NCI-H187 treated with DMSO at 0.1 percent for 48 hours (cell line): ENCODE measurements at regions not wholly inside any gene's neighbourhood (a gene's known extent, or its start where the extent isn't known, plus 50 kb on each side); places are given as distances from the start of the nearest gene placed in this dataset.

Experiments used
- DNase-seq: peaks from one replicate; lab custom pipeline; 2025; lab: John Stamatoyannopoulos, UW

DNA sequence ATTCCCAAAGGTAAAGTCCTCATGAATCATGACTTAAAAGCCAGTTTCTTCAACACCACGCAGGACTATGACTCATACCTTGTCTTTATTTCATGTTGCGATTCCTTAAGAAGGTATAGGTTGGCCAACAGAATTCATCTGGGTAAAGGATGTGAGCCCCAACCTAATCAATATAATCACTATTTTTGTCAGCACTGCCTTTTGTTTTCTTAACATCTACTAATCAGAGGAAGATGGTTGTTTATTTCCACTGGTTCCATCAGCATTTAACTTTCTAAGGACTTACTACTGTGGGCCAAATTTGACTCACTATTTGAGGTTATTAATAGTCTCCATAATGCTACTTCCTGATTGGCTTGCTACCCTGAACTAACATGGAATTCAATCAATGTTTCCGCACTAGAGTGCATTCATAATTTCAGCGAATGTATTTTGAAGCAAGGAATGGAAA, 78.6 kb downstream of the SCG2 start:
- DNase-seq = no peak

- no peak for DNase-seq
Measured at GRCh38 chr2:223524066-223524465, 78.1 kb downstream of the SCG2 start.

- DNase-seq = no peak
Measured at GRCh38 chr2:223526106-223526505, 76.1 kb downstream of the SCG2 start.

- DNase-seq = no peak
Measured at GRCh38 chr2:223528036-223528435, 74.1 kb downstream of the SCG2 start.

DNA sequence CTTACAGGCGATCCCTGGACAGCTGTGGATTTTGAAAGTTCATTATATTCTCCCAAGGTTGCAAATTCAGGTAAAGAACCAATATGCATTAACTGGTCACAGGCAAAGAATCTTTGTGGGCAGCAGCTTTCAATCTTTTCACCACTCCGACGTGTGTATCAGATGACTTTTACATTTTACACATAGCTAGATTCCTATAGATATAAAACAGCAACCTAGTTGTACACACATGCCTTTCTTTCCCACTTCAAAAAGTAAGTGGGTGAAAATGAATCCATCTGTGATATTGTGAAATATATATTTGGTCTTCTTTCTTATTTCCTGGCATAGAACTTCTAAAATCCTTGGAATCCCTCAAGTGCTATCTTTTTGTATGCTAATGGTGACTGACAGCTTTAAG, 72.5 kb downstream of the SCG2 start:
- DNase-seq = no peak

DNA sequence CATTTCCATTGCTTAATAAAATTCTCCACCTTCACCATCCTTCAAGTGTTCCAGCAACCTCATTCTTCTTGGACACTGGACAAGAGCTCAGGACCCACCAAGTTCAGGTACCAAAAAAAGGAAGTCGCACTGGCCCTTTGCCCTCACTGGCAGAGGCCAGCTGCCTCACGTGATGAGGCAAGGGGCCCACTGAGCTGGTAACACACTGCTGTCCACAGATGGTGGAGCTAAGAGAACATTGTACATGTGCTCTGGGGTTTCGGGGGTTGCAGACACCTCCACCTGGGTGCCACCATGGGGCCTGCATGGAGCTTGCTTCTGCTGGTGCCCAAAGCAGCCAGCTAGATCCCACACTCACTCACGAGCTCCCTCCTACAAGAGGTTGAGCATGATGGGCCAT, 71.3 kb downstream of the SCG2 start:
- DNase-seq = no peak

- DNase-seq = no peak
Measured at GRCh38 chr2:223532161-223532560, 70.0 kb downstream of the SCG2 start.

DNA sequence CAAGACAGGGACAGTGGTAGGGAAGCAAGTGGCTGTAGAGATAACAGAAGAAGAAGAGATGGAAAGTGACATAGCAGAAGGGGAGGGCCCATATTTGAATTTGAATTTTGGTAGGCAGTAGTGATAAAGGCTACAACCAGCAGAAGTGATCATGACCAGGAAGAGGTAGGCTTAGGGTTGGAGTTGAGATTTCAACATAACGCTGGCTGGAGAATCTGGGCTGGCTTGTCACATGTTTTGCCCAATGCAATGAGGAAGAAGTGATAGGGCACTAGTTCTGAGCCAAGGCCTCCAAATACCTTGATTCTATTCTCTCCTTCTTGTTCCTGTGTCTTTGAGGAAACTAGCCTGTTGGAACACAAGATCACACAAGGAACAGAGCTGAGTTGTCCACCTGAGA, 69.4 kb downstream of the SCG2 start:
- no peak for DNase-seq

DNA sequence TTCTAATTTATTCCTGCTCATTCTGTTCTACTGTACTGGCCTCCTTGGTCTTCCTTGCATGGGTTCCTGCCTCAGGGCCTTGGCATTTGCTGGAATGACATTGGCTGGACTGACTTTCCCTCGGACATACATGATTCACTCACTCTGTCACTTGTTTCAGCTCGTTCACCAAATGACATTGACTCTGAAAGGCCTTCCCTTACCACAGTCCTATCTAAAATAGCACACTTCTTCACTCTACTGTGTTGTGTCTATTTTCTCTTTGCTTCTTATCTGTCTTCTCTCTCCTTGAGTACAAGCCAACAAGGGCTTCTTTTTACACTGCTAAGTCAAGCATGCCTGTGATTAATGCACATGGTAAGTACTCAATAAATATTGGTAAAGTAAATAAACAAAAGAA, 65.6 kb downstream of the SCG2 start:
- no peak for DNase-seq

DNA sequence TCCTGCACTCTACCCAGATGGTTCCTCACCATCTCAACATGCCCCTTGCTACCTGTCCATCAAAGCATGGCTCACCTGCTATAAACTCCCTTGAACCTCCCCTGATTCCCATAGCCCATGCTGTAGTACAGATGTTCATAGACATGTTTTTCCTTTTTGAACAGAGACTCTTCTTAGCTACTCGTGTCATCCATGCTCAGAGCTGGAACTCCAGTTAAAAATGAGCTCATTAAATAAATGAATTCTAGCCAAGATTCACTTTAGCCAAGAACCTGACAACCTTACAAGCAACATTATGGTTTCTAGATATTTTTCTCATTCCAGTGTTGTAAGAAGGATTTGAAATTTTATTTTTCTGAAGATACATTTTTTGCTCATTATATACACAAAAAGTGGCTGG, 65.0 kb downstream of the SCG2 start:
- DNase-seq = no peak

DNA sequence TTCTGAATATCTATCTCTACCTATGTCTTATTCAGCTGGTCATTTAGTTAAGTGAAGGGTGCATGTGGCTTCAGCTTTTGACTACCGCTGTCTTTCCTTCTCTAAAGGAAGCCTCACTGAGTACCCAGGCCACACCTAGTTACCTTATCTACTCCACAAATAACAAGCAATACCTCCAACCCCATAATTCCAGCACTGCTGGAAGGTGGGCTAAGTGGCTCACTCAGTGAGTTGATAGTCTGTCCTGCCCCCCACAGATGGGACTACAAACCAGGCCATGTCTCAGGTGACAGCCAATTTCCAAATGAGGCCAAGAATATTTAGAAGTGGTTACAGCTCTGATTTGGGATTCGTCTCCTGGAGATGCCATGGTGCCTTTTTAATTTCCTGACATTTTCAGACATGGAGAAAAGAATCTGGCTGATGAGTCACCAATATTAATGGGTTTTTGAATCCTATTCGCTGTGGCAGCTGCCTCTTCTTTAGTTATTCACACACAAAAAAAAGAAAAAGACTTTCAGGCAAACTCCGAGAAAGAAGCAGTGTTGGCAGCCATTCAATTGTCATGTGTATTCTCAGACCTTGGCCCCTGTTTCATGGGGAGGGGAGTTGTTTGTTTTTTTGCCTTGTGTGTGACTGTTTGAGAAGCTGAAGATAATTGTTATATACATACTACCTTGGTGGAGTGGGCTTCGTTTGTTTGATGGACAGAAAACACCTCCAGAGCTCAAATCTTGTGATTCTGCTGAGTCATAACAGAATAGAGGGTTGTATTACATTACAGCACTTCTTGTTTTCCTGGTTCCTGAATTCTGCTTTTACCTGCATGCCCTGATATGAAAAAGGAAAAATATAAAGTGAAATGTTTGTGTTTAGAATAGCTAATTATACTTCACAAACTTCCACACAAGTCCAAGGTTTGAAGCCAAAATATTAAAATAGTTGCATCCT, 64.2 kb downstream of the SCG2 start:
- DNase-seq = no peak

DNA sequence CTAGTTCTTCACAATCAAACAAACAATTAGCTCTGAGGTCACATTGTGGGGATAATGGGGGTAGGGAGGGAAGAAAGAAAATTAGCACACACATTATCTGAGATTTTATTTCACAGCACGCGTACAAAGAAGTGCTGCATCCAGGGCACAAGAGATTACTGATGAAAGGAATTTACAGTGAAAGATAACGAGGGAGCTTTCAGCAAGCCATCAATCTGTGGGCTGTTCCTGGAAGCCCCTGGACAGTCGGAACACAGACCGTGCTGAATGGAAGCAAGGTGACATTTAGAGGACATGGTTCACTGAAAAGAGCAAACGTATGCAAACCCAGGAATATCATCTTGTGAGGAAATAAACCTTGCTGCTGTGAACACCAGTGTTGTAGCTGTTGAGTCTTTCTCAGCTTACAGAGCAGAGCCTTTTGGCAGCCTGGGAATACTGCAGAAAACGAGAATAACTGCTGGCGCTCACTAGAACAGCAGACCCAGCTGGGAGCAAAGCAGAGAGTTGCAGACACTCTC, 63.2 kb downstream of the SCG2 start:
- no peak for DNase-seq

DNA sequence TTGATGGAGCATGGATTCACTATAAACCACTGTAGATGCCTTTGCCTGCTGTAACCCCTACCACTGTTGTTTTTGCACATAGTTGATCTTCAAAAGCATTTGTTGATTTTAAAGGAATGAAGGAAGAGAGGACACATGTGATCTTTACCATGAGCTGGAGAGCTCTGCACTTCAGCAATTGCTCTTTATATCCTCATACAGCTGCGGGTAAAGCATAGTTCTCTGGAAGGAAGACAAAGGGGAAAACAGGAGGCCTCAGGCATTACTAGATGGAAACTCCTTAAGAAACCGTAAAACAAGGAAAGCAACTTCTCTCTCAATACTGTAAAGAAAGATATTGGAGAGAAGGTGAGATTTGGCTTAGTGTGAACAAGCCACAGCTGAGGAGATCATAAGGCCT, 60.6 kb downstream of the SCG2 start:
- no peak for DNase-seq

DNA sequence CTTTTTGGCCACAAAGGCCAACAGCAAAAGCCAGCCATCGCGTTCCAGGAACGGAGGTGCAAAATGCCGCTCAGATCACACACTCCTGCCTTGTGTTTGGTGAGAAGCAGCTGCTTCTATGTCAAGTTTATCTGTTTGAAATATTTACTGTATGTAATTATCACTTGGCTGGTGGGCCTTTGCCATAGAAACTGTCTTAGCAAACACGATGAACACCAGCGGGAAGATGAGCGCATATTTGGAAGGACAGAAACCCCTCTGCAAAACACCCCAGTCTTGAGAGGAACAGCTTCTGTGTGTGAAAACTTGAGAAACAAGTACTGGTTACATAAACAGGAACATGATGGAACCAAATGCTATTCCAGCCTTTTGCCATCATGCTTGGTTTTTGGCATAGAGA, 59.7 kb downstream of the SCG2 start:
- DNase-seq = no peak

- DNase-seq = no peak
Measured at GRCh38 chr2:223545406-223545805, 56.8 kb downstream of the SCG2 start.

GRCh38 chr2:223545830-223546229, 56.3 kb downstream of the SCG2 start:
- DNase-seq = no peak
